K562 (cell line): ENCODE measurements at regions not wholly inside any gene's neighbourhood (a gene's known extent, or its start where the extent isn't known, plus 50 kb on each side); places are given as distances from the start of the nearest gene placed in this dataset.

Experiments
- ATAC-seq: fragments of 200-7000 bp; cut with Tn5 transposase; 3 replicates; pipeline ENCODE4 v1.9.1; 2020; ENCODE audit warnings: moderate library complexity
- BruUV-seq: library from RNA; stranded (reverse); fragments of 400-500 nt; replicated peaks from 2 replicates; lab custom pipeline; 2021; lab: Mats Ljungman, UMichigan
- CTCF ChIA-PET: fragments of 300-600 bp; formaldehyde crosslinking; extraction: SDS; loops from one replicate; lab custom pipeline; 2021; ENCODE audit warnings: low intra/inter-chr PET ratio; lab: Yijun Ruan, JAX
- POLR2A ChIA-PET: fragments of 300-600, 350-650 bp; sonication (Branson Sonifier 250); formaldehyde crosslinking; extraction: SDS; loops from one replicate; lab custom pipeline; 2021; ENCODE audit warnings: antibody characterized with exemption, inconsistent platforms; lab: Yijun Ruan, JAX
- DNase-seq, 4 experiments: peaks; one replicate each; pipeline versions ENCODE4 v3.0.0 to v3.0.0-alpha.2; 2011 to 2018; ENCODE audit warnings: low spot score in 3 of 4, mixed read lengths in 3 of 4; ENCODE audit errors: extremely low read depth in 1 of 4
- FAIRE-seq: peaks from 2 replicates; lab custom pipeline; 2011; peaks lifted over from hg19 to GRCh38; lab: Jason Lieb, UNC
- H2AFZ ChIP-seq: 2 replicates; pipeline ENCODE4 v1.6.0; 2011; ENCODE audit warnings: low read depth, low read length, control low read depth, inconsistent platforms
- H3K27ac ChIP-seq: fragments of 200-600 bp; 3 replicates; pipeline ENCODE4 v1.8.0; 2011; ENCODE audit warnings: low read depth, mild to moderate bottlenecking, control low read depth, inconsistent platforms, low read length, moderate library complexity, mixed read lengths; ENCODE audit errors: extremely low read depth
- H3K27me3 ChIP-seq, 2 experiments: fragments of 300-600 bp in 1 of 2; 2 replicates in 1 of 2; 3 replicates in 1 of 2; pipeline versions ENCODE4 v1.6.0 to v1.8.0; 2011; ENCODE audit warnings: inconsistent platforms in 2 of 2, low read length in 2 of 2, mild to moderate bottlenecking in 1 of 2, mixed read lengths in 1 of 2, moderate library complexity in 1 of 2; ENCODE audit not compliant: control insufficient read depth in 2 of 2, insufficient read depth in 2 of 2
- H3K36me3 ChIP-seq: fragments of 300-600 bp; 3 replicates; pipeline ENCODE4 v1.8.0; 2011; ENCODE audit warnings: mild to moderate bottlenecking, low read length, inconsistent platforms; ENCODE audit not compliant: control insufficient read depth, insufficient read depth
- H3K4me1 ChIP-seq, 2 experiments: fragments of 200-600 bp in 1 of 2; replicated peaks in 1 of 2; 2 replicates in 1 of 2; 3 replicates in 1 of 2; pipeline versions ENCODE4 v1.5.1 to v1.8.0; 2011; ENCODE audit warnings: inconsistent platforms in 2 of 2, low read length in 2 of 2, mild to moderate bottlenecking in 1 of 2, mixed read lengths in 1 of 2, moderate library complexity in 1 of 2; ENCODE audit not compliant: control insufficient read depth in 2 of 2, insufficient read depth in 2 of 2
- H3K4me2 ChIP-seq: 2 replicates; pipeline ENCODE4 v1.6.1; 2011; ENCODE audit warnings: low read length, control low read depth, inconsistent platforms, mixed read lengths; ENCODE audit not compliant: insufficient read depth
- H3K4me3 ChIP-seq: fragments of 200-600 bp; sonication (generic), shearing (Covaris generic); 2 replicates; pipeline ENCODE4 v1.5.1; 2016; ENCODE audit warnings: control low read depth, inconsistent platforms
- H3K79me2 ChIP-seq: fragments of 200-600 bp; 3 replicates; pipeline ENCODE4 v1.8.0; 2011; ENCODE audit warnings: low read length, inconsistent platforms; ENCODE audit not compliant: control insufficient read depth, insufficient read depth
- H3K9ac ChIP-seq, 2 experiments: 2 replicates each; pipeline versions ENCODE4 v1.6.0 to v1.6.1; 2011; ENCODE audit warnings: low read depth in 2 of 2, low read length in 2 of 2, control low read depth in 1 of 2, inconsistent platforms in 1 of 2, mild to moderate bottlenecking in 1 of 2, mixed read lengths in 1 of 2; ENCODE audit not compliant: insufficient read depth in 1 of 2
- H3K9me1 ChIP-seq: one replicate; pipeline ENCODE4 v1.6.0; 2011; ENCODE audit warnings: inconsistent platforms, mild to moderate bottlenecking, low read length, moderate library complexity; ENCODE audit not compliant: control insufficient read depth, insufficient read depth
- H3K9me3 ChIP-seq: replicated peaks from 2 replicates; pipeline ENCODE4 v1.5.1; 2011; ENCODE audit warnings: low read depth, low read length, inconsistent platforms; ENCODE audit not compliant: control insufficient read depth, insufficient read depth
- H4K20me1 ChIP-seq: replicated peaks from 2 replicates; pipeline ENCODE4 v1.6.1; 2011; ENCODE audit warnings: low read length, inconsistent platforms, mixed read lengths; ENCODE audit not compliant: control insufficient read depth, insufficient read depth
- ERF ChIP-seq: fragments of 450-650 bp; formaldehyde crosslinking; IDR thresholded peaks from 2 replicates; pipeline ENCODE4 v1.4.0; 2020; ENCODE audit warnings: mild to moderate bottlenecking, mixed read lengths
- HSF4 ChIP-seq: fragments of 250-450 bp; sonication (Bioruptor Pico); IDR thresholded peaks from 2 replicates; pipeline ENCODE4 v2.1.2; 2022; ENCODE audit warnings: mild to moderate bottlenecking, moderate library complexity, borderline replicate concordance
- PHF20 ChIP-seq: fragments of 450-650 bp; IDR thresholded peaks from 2 replicates; pipeline ENCODE4 v1.6.1; 2018; ENCODE audit not compliant: partially characterized antibody
- PHF8 ChIP-seq: fragments of 200-600 bp; sonication (generic); IDR thresholded peaks from 2 replicates; pipeline ENCODE4 v1.6.1; 2012; ENCODE audit warnings: mixed run types, mild to moderate bottlenecking, inconsistent platforms, low read length, moderate library complexity, borderline replicate concordance
- ZNF583 ChIP-seq: fragments of 250-450 bp; sonication (Bioruptor Pico); IDR thresholded peaks from 2 replicates; pipeline ENCODE4 v1.4.0; 2020
- ZNF644 ChIP-seq: fragments of 200-800 bp; sonication (Bioruptor generic); IDR thresholded peaks from 2 replicates; pipeline ENCODE4 v1.6.1; 2016; ENCODE audit warnings: low read depth, missing genetic modification characterization, missing compliant biosample characterization
- WGBS: fragments of 100-300 bp; shearing (Covaris generic); methylation state at CpG from one replicate; pipeline ENCODE4 v1.1.6; 2016; ENCODE audit warnings: low coverage, mixed read lengths; ENCODE audit not compliant: insufficient coverage; ENCODE audit errors: missing lambda C conversion rate; 5-methylcytosine and 5-hydroxymethylcytosine counted together
- in situ Hi-C: fragments of 300-500 bp; cut with MboI; formaldehyde crosslinking; loops from 4 replicates; pipeline ENCODE4 v1.15.0; 2018; ENCODE audit warnings: inconsistent platforms, mixed read lengths
- intact Hi-C: fragments of 100-400 bp; cut with micrococcal nuclease; formaldehyde crosslinking; loops from 2 replicates; pipeline ENCODE4 v1.14.2; 2022
- TF ChIP-seq, protein P1 (sequence below): fragments of 450-650 bp; formaldehyde crosslinking; IDR thresholded peaks from 2 replicates; pipeline ENCODE4 v1.4.0; 2022; ENCODE audit warnings: missing genetic modification characterization
- TF ChIP-seq, protein P2 (sequence below), 2 experiments: IDR thresholded peaks in 1 of 2; conservative IDR thresholded peaks in 1 of 2; 2 replicates each; pipeline ENCODE4 v1.6.1; 2016; ENCODE audit warnings: low read depth in 2 of 2, mild to moderate bottlenecking in 1 of 2, missing compliant biosample characterization in 1 of 2, missing genetic modification characterization in 1 of 2, moderate library complexity in 1 of 2
- TF ChIP-seq, protein P3 (sequence below): sonication (generic); IDR thresholded peaks from 2 replicates; pipeline ENCODE4 v1.6.1; 2016
- TF ChIP-seq, protein P4 (sequence below): fragments of 250-450 bp; sonication (Bioruptor Pico); IDR thresholded peaks from 2 replicates; pipeline ENCODE4 v1.4.0; 2020; ENCODE audit warnings: mild to moderate bottlenecking, moderate library complexity
- TF ChIP-seq, protein P5 (sequence below): IDR thresholded peaks from 2 replicates; pipeline ENCODE4 v1.6.1; 2011; ENCODE audit not compliant: insufficient read length; ENCODE audit errors: extremely low read depth

DNA sequence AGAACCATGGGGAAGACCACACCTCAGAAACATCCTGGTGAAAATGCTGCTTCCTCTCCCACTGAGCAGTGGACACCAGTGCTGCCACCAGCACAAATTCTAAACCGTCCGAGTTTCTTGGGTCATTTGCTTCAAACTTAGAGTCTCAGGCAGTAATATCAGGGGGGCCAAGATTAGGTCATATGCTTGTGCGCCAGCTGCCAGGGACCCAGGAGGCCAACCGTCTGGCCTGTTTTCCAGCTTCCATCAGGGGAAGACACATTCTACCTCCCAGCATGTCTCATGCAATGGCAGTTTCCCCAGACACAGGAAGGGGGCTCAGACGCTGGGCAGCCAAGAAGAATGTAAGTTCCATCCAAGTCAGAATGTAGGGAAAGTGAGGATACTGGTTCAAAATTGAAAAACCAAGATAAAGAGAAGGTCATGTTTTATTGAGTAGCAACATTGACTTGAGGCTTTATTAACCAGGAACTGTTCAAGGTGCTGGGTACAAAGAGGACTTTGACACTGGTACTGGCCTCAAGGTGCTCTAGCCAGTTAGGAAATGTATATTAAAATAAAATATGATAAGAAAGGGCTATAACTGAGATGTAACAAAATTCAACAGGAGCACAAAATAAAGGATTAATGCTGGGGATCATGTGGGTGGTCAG, 59.7 kb upstream of the EED start:
- Histone ChIP-seq H3K4me2 (no peak overlapping the region), H3K27me3 (no peaks in the 10 kb centered on the region), H3K79me2 (no peaks in the 10 kb centered on the region), H2AFZ (peak overlapping the region; percentile 90), H3K4me3 (no peak overlapping the region), H3K9ac (peak overlapping the region in 1 of 2 experiments; percentile 45; a peak in 1 of 4 replicates), H3K36me3 (no peaks in the 10 kb centered on the region), H3K9me3 (no peaks in the 10 kb centered on the region), H4K20me1 (no peaks in the 10 kb centered on the region), H3K4me1 (peaks cover 24 to 66% of the 10 kb centered on the region in 2 experiments), H3K27ac (peak overlapping the region; percentile 93; the same call in 2 of the 3 replicates), H3K9me1 (no peaks in the 10 kb centered on the region)
- FAIRE-seq (no peak), DNase-seq (no peak), ATAC-seq (no peak)
- BruUV-seq: no TSS peak
- ChIA-PET CTCF (no interaction called here), POLR2A (interaction anchor here (0.8 to 2.2 kb wide), 2 partner anchors 9 to 23 kb away, joined by 3 to 9 read pairs; no protein-coding TSS in a partner anchor)
- intact Hi-C loops: no loop called here
- WGBS: 83% methylated on average over 5 of the region's 5 CpGs
- in situ Hi-C loops: no loop called here
- TF ChIP-seq, protein P1, sequence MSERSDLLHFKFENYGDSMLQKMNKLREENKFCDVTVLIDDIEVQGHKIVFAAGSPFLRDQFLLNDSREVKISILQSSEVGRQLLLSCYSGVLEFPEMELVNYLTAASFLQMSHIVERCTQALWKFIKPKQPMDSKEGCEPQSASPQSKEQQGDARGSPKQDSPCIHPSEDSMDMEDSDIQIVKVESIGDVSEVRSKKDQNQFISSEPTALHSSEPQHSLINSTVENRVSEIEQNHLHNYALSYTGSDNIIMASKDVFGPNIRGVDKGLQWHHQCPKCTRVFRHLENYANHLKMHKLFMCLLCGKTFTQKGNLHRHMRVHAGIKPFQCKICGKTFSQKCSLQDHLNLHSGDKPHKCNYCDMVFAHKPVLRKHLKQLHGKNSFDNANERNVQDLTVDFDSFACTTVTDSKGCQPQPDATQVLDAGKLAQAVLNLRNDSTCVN: no peak
- TF ChIP-seq HSF4 (CRISPR knock-in tag): no peak
- TF ChIP-seq, protein P2, sequence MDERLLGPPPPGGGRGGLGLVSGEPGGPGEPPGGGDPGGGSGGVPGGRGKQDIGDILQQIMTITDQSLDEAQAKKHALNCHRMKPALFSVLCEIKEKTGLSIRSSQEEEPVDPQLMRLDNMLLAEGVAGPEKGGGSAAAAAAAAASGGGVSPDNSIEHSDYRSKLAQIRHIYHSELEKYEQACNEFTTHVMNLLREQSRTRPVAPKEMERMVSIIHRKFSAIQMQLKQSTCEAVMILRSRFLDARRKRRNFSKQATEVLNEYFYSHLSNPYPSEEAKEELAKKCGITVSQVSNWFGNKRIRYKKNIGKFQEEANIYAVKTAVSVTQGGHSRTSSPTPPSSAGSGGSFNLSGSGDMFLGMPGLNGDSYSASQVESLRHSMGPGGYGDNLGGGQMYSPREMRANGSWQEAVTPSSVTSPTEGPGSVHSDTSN (CRISPR knock-in tag; IDR thresholded peaks at IDR 0.05; ENCODE audit: low read depth): no peak
- TF ChIP-seq, protein P2 (tag; conservative IDR thresholded peaks at IDR 0.05; ENCODE audit: low read depth): no peak
- TF ChIP-seq, protein P3, sequence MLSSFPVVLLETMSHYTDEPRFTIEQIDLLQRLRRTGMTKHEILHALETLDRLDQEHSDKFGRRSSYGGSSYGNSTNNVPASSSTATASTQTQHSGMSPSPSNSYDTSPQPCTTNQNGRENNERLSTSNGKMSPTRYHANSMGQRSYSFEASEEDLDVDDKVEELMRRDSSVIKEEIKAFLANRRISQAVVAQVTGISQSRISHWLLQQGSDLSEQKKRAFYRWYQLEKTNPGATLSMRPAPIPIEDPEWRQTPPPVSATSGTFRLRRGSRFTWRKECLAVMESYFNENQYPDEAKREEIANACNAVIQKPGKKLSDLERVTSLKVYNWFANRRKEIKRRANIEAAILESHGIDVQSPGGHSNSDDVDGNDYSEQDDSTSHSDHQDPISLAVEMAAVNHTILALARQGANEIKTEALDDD: 0 out of 2 replicates have a peak, but pooled peaks have one; percentile 13
- TF ChIP-seq ZNF583 (CRISPR knock-in tag): peak; percentile 78; the same call in 1 of the 2 replicates
- TF ChIP-seq, protein P4, sequence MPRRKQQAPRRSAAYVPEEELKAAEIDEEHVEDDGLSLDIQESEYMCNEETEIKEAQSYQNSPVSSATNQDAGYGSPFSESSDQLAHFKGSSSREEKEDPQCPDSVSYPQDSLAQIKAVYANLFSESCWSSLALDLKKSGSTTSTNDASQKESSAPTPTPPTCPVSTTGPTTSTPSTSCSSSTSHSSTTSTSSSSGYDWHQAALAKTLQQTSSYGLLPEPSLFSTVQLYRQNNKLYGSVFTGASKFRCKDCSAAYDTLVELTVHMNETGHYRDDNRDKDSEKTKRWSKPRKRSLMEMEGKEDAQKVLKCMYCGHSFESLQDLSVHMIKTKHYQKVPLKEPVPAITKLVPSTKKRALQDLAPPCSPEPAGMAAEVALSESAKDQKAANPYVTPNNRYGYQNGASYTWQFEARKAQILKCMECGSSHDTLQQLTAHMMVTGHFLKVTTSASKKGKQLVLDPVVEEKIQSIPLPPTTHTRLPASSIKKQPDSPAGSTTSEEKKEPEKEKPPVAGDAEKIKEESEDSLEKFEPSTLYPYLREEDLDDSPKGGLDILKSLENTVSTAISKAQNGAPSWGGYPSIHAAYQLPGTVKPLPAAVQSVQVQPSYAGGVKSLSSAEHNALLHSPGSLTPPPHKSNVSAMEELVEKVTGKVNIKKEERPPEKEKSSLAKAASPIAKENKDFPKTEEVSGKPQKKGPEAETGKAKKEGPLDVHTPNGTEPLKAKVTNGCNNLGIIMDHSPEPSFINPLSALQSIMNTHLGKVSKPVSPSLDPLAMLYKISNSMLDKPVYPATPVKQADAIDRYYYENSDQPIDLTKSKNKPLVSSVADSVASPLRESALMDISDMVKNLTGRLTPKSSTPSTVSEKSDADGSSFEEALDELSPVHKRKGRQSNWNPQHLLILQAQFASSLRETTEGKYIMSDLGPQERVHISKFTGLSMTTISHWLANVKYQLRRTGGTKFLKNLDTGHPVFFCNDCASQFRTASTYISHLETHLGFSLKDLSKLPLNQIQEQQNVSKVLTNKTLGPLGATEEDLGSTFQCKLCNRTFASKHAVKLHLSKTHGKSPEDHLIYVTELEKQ (CRISPR knock-in tag): peak; percentile 52; the same call in 1 of the 2 replicates
- no peak for TF ChIP-seq ZNF644 (tag)
- TF ChIP-seq, protein P5, sequence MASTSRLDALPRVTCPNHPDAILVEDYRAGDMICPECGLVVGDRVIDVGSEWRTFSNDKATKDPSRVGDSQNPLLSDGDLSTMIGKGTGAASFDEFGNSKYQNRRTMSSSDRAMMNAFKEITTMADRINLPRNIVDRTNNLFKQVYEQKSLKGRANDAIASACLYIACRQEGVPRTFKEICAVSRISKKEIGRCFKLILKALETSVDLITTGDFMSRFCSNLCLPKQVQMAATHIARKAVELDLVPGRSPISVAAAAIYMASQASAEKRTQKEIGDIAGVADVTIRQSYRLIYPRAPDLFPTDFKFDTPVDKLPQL: no peak
- TF ChIP-seq ERF (CRISPR knock-in tag): 0 out of 2 replicates have a peak, but pooled peaks have one; percentile 35
- TF ChIP-seq PHF20: no peak
- TF ChIP-seq PHF8: no peak
